COLO829 (cell line): ENCODE measurements at regions not wholly inside any gene's neighbourhood (a gene's known extent, or its start where the extent isn't known, plus 50 kb on each side); places are given as distances from the start of the nearest gene placed in this dataset.

Experiments used
- DNase-seq: peaks from one replicate; pipeline ENCODE4 v3.0.0; 2012; ENCODE audit warnings: low spot score

- no peak for DNase-seq
Measured at GRCh38 chr18:57202881-57203280, 56.0 kb downstream of the BOD1L2 start.

GRCh38 chr18:57205641-57206040 is 58.8 kb downstream of the BOD1L2 start:
- no peak for DNase-seq

GRCh38 chr18:57207124-57207916 is 60.4 kb downstream of the BOD1L2 start:
- DNase-seq = no peak

- no peak for DNase-seq
Measured at GRCh38 chr18:57208047-57208446, 61.2 kb downstream of the BOD1L2 start.

- DNase-seq = no peak
Measured at GRCh38 chr18:57209713-57210106, 62.8 kb downstream of the BOD1L2 start.

GRCh38 chr18:57210107-57210715 is 63.3 kb downstream of the BOD1L2 start:
- peak; percentile 47 for DNase-seq

GRCh38 chr18:57210716-57211411 is 64.0 kb downstream of the BOD1L2 start:
- no peak for DNase-seq

GRCh38 chr18:57211412-57211750 is 64.5 kb downstream of the BOD1L2 start:
- no peak for DNase-seq

GRCh38 chr18:57211776-57212175 is 64.9 kb downstream of the BOD1L2 start:
- no peak for DNase-seq

- DNase-seq = no peak
Measured at GRCh38 chr18:57212678-57213077, 65.8 kb downstream of the BOD1L2 start.

- no peak for DNase-seq
Measured at GRCh38 chr18:57214976-57215375, 68.1 kb downstream of the BOD1L2 start.

- no peak for DNase-seq
Measured at GRCh38 chr18:57218281-57218680, 71.4 kb downstream of the BOD1L2 start.

- no peak for DNase-seq
Measured at GRCh38 chr18:57219964-57220363, 73.1 kb downstream of the BOD1L2 start.

GRCh38 chr18:57220480-57220879 is 73.6 kb downstream of the BOD1L2 start:
- DNase-seq = no peak

GRCh38 chr18:57220930-57221483 is 74.1 kb downstream of the BOD1L2 start:
- no peak for DNase-seq

- DNase-seq = no peak
Measured at GRCh38 chr18:57223144-57223870, 76.4 kb downstream of the BOD1L2 start.

GRCh38 chr18:57230861-57231585 is 84.1 kb downstream of the BOD1L2 start:
- no peak for DNase-seq

- no peak for DNase-seq
Measured at GRCh38 chr18:57231864-57232263, 85.0 kb downstream of the BOD1L2 start.

- DNase-seq = no peak
Measured at GRCh38 chr18:57234346-57234745, 87.5 kb downstream of the BOD1L2 start.

- no peak for DNase-seq
Measured at GRCh38 chr18:57241869-57242268, 95.0 kb downstream of the BOD1L2 start.

- no peak for DNase-seq
Measured at GRCh38 chr18:57242285-57242684, 95.4 kb downstream of the BOD1L2 start.
